Neural cell (in vitro differentiated cells): ENCODE measurements at regions not wholly inside any gene's neighbourhood (a gene's known extent, or its start where the extent isn't known, plus 50 kb on each side); places are given as distances from the start of the nearest gene placed in this dataset.

Source experiments
- CTCF ChIP-seq: fragments of 450-650 bp; IDR thresholded peaks from 2 replicates; pipeline ENCODE4 v1.5.1; 2014; ENCODE audit warnings: antibody characterized with exemption, mild to moderate bottlenecking, moderate library complexity; ENCODE audit not compliant: poor library complexity, severe bottlenecking
- EZH2 ChIP-seq: fragments of 200-600, 300-800 bp; shearing (Covaris generic), sonication (generic); IDR thresholded peaks from 2 replicates; pipeline ENCODE4 v1.6.1; 2014; ENCODE audit warnings: antibody characterized with exemption, low read length, borderline replicate concordance, mild to moderate bottlenecking; ENCODE audit not compliant: insufficient read depth, poor library complexity, severe bottlenecking
- MXI1 ChIP-seq: fragments of 450-650 bp; conservative IDR thresholded peaks from 2 replicates; pipeline ENCODE4 v1.6.1; 2014; ENCODE audit warnings: antibody characterized with exemption, mild to moderate bottlenecking; ENCODE audit not compliant: poor library complexity, severe bottlenecking

GRCh38 chr18:29191263-29191662 is 1014.3 kb upstream of the CDH2 start:
- TF ChIP-seq EZH2, result no peak
- TF ChIP-seq MXI1, result no peak
- no peak for TF ChIP-seq CTCF
